Spleen (tissue), 11 donors: ENCODE measurements at regions not wholly inside any gene's neighbourhood (a gene's known extent, or its start where the extent isn't known, plus 50 kb on each side); places are given as distances from the start of the nearest gene placed in this dataset.

Experiments
- DNase-seq: peaks from one replicate; pipeline ENCODE4 v3.0.0-alpha.2; 2020
- H3K27ac ChIP-seq, 8 donors: fragments of 200-600 bp; sonication (generic) in 7 of 8; 1 replicate in 4 of 8; 2 replicates in 4 of 8; pipeline versions ENCODE4 v1.5.0 to v1.8.0; 2016 to 2021; ENCODE audit warnings: inconsistent platforms in 4 of 8, mild to moderate bottlenecking in 4 of 8, moderate library complexity in 1 of 8
- H3K27me3 ChIP-seq, 7 donors: fragments of 200-600 bp; sonication (generic) in 6 of 7; replicated peaks in 1 of 7; 1 replicate in 4 of 7; 2 replicates in 3 of 7; pipeline versions ENCODE4 v1.5.0 to v1.8.0; 2016 to 2021; ENCODE audit warnings: inconsistent platforms in 3 of 7, mild to moderate bottlenecking in 1 of 7
- H3K36me3 ChIP-seq, 6 donors: fragments of 200-600 bp; sonication (generic) in 5 of 6; 1 replicate in 4 of 6; 2 replicates in 2 of 6; pipeline versions ENCODE4 v1.5.0 to v1.8.0; 2016 to 2021; ENCODE audit warnings: inconsistent platforms in 2 of 6
- H3K4me1 ChIP-seq, 6 donors: fragments of 200-600 bp; sonication (generic) in 5 of 6; 1 replicate in 3 of 6; 2 replicates in 3 of 6; pipeline versions ENCODE4 v1.5.0 to v1.8.0; 2016 to 2021; ENCODE audit warnings: inconsistent platforms in 3 of 6
- H3K4me3 ChIP-seq, 8 donors: fragments of 200-600 bp; sonication (generic) in 7 of 8; 1 replicate in 4 of 8; 2 replicates in 4 of 8; pipeline versions ENCODE4 v1.5.0 to v1.8.0; 2016 to 2021; ENCODE audit warnings: inconsistent platforms in 4 of 8, mild to moderate bottlenecking in 4 of 8, moderate library complexity in 2 of 8
- H3K9me3 ChIP-seq, 8 donors: fragments of 200-600 bp; sonication (generic) in 7 of 8; 1 replicate in 4 of 8; 2 replicates in 4 of 8; pipeline versions ENCODE4 v1.5.0 to v1.8.0; 2016 to 2021; ENCODE audit warnings: inconsistent platforms in 4 of 8
- CTCF ChIP-seq, 11 experiments: fragments of 200-600 bp in 7 of 11; fragments of 450-650 bp in 4 of 11; sonication (generic) in 4 of 11; IDR thresholded peaks in 8 of 11; conservative IDR thresholded peaks in 3 of 11; 1 replicate in 7 of 11; 2 replicates in 4 of 11; pipeline versions ENCODE4 v1.4.0 to v1.8.0; 2016 to 2021; ENCODE audit warnings: antibody characterized with exemption in 11 of 11, inconsistent platforms in 4 of 11, mild to moderate bottlenecking in 1 of 11
- POLR2A ChIP-seq, 3 donors: fragments of 450-650 bp; IDR thresholded peaks; one replicate each; pipeline ENCODE4 v1.5.1; 2017; ENCODE audit warnings: antibody characterized with exemption in 3 of 3, mild to moderate bottlenecking in 1 of 3
- POLR2AphosphoS5 ChIP-seq, 3 donors: sonication (generic); formaldehyde crosslinking; IDR thresholded peaks; one replicate each; pipeline ENCODE4 v1.5.1; 2017; ENCODE audit warnings: antibody characterized with exemption in 3 of 3
- WGBS, 5 donors: extraction: QIAGEN DNeasy Blood & Tissue Kit in 3 of 5; methylation state at CpG; one replicate each; pipeline versions ENCODE4 v1.1.5 to v1.1.7; 2013 to 2018; 5-methylcytosine and 5-hydroxymethylcytosine counted together
- intact Hi-C: fragments of 100-400 bp; cut with DNase I; formaldehyde crosslinking; loops from one replicate; pipeline ENCODE4 v1.15.0; 2023; ENCODE audit warnings: low total_unique reads
- donor health status: healthy with polysubstance abuse.
- donor health status: DM: no; HTN: no; CAD: no; lungs with moderate emphysema.
- donor health status: DM: no; HTN: no; CAD: no.
- donor health status: Bipolar disorder and iron deficiency.
- donor health status: healthy.
- donor health status: DM: no; HTN: no; CAD: no.
- donor health status: DM: yes; HTN: yes; CAD: no.

GRCh38 chr17:73782641-73783381 is 138.6 kb upstream of the SDK2 start:
- WGBS, 5 donors = 66 to 77% (median 70%) methylated on average over 11 of the region's 11 CpGs
- Histone ChIP-seq H3K27ac (no peak overlapping the region), H3K27me3 (peaks cover 0 to 70% (median 0%) of the 10 kb centered on the region in 7 donors), H3K4me3 (no peak overlapping the region), H3K36me3 (no peaks in the 10 kb centered on the region), H3K9me3 (peaks cover 0 to 4% (median 0%) of the 10 kb centered on the region in 8 donors), H3K4me1 (no peaks in the 10 kb centered on the region)
- TF ChIP-seq POLR2A (IDR thresholded peaks at IDR 0.05) (no peak), CTCF (IDR thresholded peaks at IDR 0.05 in 8 of 11, conservative IDR thresholded peaks at IDR 0.05 in 3 of 11) (no peak), POLR2AphosphoS5 (IDR thresholded peaks at IDR 0.05) (no peak)
- no peak for DNase-seq
- intact Hi-C loops = no loop called here

- Histone ChIP-seq H3K4me3 (no peak overlapping the region), H3K4me1 (no peaks in the 10 kb centered on the region), H3K27me3 (peaks cover 0 to 72% (median 0%) of the 10 kb centered on the region in 7 donors), H3K27ac (no peak overlapping the region), H3K9me3 (peaks cover 0 to 4% (median 0%) of the 10 kb centered on the region in 8 donors), H3K36me3 (no peaks in the 10 kb centered on the region)
- intact Hi-C loops = no loop called here
- DNase-seq = no peak
- TF ChIP-seq POLR2A (IDR thresholded peaks at IDR 0.05) (no peak), CTCF (IDR thresholded peaks at IDR 0.05 in 8 of 11, conservative IDR thresholded peaks at IDR 0.05 in 3 of 11) (no peak), POLR2AphosphoS5 (IDR thresholded peaks at IDR 0.05) (no peak)
- 78 to 90% (median 80%) methylated on average over 6 of the region's 6 CpGs for WGBS, 5 donors
Measured at GRCh38 chr17:73783382-73783766, 139.1 kb upstream of the SDK2 start.

GRCh38 chr17:73783945-73784603 is 139.8 kb upstream of the SDK2 start:
- intact Hi-C loops = no loop called here

More at GRCh38 chr17:73783945-73784603, 139.8 kb upstream of the SDK2 start:
- Histone ChIP-seq H3K4me1 (no peaks in the 10 kb centered on the region), H3K36me3 (no peaks in the 10 kb centered on the region), H3K4me3 (no peak overlapping the region), H3K27me3 (peaks cover 0 to 72% (median 0%) of the 10 kb centered on the region in 7 donors), H3K27ac (no peak overlapping the region), H3K9me3 (peaks cover 0 to under 1% (median 0%) of the 10 kb centered on the region in 8 donors)
- no peak for DNase-seq
- no peak for TF ChIP-seq POLR2A (IDR thresholded peaks at IDR 0.05)
- TF ChIP-seq CTCF (IDR thresholded peaks at IDR 0.05 in 8 of 11, conservative IDR thresholded peaks at IDR 0.05 in 3 of 11) = no peak
- TF ChIP-seq POLR2AphosphoS5 (IDR thresholded peaks at IDR 0.05) = no peak
- 72 to 87% (median 83%) methylated on average over 11 of the region's 11 CpGs for WGBS, 5 donors
